D721Med (cell line): ENCODE measurements at regions not wholly inside any gene's neighbourhood (a gene's known extent, or its start where the extent isn't known, plus 50 kb on each side); places are given as distances from the start of the nearest gene placed in this dataset.

Experiments
- DNase-seq: peaks from one replicate; pipeline ENCODE4 v3.0.0; 2011; ENCODE audit warnings: low spot score; ENCODE audit not compliant: insufficient read length
- FAIRE-seq: peaks from 2 replicates; lab custom pipeline; 2011; peaks lifted over from hg19 to GRCh38; lab: Jason Lieb, UNC
- TF ChIP-seq, protein P1 (sequence below): IDR thresholded peaks from 2 replicates; pipeline ENCODE4 v1.5.1; 2012; ENCODE audit warnings: mild to moderate bottlenecking, control low read depth; ENCODE audit not compliant: insufficient read depth; ENCODE audit errors: missing control alignments

DNA sequence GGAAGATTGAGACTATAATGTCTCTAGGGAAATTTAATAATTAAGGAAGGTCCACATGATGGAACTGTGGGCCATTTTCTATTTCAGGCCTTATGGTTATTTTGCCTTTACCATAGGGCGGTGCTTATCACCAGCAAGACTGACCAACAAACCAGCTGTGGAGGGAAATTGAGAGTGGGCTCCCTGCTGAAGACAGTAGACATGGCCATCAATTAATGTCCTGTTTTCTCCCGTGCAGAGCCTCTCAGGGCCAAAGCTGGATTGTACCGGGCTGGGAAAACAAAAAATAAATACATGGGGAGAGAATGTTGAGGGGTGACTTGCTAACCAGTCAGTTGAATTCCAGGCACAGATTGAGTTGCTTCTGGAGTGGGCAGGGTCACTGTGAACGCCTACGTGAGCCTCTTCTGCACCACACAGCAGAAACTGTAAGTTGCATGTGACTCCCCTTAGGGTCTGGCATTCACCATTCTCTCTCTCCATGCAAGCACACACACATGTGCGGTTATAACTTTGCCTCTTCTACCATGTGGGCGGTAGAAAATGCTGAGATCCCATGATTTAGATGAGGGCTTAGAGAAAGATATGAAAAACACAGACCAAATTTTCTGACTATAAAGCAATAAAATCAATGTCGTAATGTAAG is 128.5 kb downstream of the COPS8 start:
- TF ChIP-seq, protein P1, sequence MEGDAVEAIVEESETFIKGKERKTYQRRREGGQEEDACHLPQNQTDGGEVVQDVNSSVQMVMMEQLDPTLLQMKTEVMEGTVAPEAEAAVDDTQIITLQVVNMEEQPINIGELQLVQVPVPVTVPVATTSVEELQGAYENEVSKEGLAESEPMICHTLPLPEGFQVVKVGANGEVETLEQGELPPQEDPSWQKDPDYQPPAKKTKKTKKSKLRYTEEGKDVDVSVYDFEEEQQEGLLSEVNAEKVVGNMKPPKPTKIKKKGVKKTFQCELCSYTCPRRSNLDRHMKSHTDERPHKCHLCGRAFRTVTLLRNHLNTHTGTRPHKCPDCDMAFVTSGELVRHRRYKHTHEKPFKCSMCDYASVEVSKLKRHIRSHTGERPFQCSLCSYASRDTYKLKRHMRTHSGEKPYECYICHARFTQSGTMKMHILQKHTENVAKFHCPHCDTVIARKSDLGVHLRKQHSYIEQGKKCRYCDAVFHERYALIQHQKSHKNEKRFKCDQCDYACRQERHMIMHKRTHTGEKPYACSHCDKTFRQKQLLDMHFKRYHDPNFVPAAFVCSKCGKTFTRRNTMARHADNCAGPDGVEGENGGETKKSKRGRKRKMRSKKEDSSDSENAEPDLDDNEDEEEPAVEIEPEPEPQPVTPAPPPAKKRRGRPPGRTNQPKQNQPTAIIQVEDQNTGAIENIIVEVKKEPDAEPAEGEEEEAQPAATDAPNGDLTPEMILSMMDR, result no peak
- DNase-seq (no peak), FAIRE-seq (no peak)

DNA sequence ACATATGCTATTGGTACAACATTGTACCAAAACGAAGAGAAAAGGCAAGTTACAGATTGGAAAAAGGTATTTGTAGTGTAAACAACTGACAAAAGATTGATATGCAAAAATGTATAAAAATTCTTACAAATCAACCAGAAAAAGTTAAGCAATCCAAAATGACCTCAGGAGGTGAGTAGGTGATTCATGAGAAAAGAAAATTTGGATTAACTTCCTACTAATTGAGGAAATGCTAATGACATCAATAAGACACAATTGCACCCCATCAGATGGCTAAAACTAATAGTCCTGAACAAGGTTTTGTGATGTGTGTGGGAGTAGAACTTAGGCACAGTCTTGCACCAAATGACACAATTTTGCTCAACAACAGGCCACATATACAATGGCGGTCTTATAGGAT is 129.3 kb downstream of the COPS8 start:
- DNase-seq (no peak), FAIRE-seq (no peak)
- TF ChIP-seq, protein P1, result no peak

GRCh38 chr2:237217995-237218616 is 132.4 kb downstream of the COPS8 start:
- DNase-seq (no peak), FAIRE-seq (no peak)
- TF ChIP-seq, protein P1, result no peak

GRCh38 chr2:237218756-237219155 is 133.1 kb downstream of the COPS8 start:
- DNase-seq (no peak), FAIRE-seq (no peak)
- TF ChIP-seq, protein P1, result no peak

GRCh38 chr2:237219826-237220225 is 134.1 kb downstream of the COPS8 start:
- no peak for FAIRE-seq
- no peak for DNase-seq
- TF ChIP-seq, protein P1, result no peak

GRCh38 chr2:237221443-237221842 is 135.8 kb downstream of the COPS8 start:
- TF ChIP-seq, protein P1, result no peak
- FAIRE-seq (no peak), DNase-seq (no peak)

- DNase-seq (no peak), FAIRE-seq (no peak)
- TF ChIP-seq, protein P1, result no peak
Observed at GRCh38 chr2:237222178-237222577, 136.5 kb downstream of the COPS8 start.
